ENCODE measurements at regions not wholly inside any gene's neighbourhood (a gene's known extent, or its start where the extent isn't known, plus 50 kb on each side); places are given as distances from the start of the nearest gene placed in this dataset.

DNA sequence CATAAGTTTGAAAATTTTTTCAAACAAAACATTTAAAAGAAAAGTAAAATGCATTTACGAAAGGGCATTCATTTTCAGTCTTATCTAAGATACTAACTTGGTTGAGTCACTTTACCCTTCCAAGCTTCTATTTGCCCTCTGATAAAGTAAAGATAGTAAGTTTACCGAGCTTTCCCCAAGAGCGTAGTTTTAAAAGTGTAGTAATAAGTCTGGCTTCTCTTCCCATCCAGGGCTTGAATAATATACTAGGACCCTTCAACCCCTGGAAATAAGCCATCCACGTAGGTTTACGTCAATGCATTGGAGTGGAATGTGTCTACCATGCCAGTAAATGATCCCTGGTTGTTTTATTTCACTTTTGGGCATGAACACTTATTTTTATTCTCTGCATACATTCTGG, 608.3 kb downstream of the NTRK3 start (continued):
- TF ChIP-seq, protein P1, sequence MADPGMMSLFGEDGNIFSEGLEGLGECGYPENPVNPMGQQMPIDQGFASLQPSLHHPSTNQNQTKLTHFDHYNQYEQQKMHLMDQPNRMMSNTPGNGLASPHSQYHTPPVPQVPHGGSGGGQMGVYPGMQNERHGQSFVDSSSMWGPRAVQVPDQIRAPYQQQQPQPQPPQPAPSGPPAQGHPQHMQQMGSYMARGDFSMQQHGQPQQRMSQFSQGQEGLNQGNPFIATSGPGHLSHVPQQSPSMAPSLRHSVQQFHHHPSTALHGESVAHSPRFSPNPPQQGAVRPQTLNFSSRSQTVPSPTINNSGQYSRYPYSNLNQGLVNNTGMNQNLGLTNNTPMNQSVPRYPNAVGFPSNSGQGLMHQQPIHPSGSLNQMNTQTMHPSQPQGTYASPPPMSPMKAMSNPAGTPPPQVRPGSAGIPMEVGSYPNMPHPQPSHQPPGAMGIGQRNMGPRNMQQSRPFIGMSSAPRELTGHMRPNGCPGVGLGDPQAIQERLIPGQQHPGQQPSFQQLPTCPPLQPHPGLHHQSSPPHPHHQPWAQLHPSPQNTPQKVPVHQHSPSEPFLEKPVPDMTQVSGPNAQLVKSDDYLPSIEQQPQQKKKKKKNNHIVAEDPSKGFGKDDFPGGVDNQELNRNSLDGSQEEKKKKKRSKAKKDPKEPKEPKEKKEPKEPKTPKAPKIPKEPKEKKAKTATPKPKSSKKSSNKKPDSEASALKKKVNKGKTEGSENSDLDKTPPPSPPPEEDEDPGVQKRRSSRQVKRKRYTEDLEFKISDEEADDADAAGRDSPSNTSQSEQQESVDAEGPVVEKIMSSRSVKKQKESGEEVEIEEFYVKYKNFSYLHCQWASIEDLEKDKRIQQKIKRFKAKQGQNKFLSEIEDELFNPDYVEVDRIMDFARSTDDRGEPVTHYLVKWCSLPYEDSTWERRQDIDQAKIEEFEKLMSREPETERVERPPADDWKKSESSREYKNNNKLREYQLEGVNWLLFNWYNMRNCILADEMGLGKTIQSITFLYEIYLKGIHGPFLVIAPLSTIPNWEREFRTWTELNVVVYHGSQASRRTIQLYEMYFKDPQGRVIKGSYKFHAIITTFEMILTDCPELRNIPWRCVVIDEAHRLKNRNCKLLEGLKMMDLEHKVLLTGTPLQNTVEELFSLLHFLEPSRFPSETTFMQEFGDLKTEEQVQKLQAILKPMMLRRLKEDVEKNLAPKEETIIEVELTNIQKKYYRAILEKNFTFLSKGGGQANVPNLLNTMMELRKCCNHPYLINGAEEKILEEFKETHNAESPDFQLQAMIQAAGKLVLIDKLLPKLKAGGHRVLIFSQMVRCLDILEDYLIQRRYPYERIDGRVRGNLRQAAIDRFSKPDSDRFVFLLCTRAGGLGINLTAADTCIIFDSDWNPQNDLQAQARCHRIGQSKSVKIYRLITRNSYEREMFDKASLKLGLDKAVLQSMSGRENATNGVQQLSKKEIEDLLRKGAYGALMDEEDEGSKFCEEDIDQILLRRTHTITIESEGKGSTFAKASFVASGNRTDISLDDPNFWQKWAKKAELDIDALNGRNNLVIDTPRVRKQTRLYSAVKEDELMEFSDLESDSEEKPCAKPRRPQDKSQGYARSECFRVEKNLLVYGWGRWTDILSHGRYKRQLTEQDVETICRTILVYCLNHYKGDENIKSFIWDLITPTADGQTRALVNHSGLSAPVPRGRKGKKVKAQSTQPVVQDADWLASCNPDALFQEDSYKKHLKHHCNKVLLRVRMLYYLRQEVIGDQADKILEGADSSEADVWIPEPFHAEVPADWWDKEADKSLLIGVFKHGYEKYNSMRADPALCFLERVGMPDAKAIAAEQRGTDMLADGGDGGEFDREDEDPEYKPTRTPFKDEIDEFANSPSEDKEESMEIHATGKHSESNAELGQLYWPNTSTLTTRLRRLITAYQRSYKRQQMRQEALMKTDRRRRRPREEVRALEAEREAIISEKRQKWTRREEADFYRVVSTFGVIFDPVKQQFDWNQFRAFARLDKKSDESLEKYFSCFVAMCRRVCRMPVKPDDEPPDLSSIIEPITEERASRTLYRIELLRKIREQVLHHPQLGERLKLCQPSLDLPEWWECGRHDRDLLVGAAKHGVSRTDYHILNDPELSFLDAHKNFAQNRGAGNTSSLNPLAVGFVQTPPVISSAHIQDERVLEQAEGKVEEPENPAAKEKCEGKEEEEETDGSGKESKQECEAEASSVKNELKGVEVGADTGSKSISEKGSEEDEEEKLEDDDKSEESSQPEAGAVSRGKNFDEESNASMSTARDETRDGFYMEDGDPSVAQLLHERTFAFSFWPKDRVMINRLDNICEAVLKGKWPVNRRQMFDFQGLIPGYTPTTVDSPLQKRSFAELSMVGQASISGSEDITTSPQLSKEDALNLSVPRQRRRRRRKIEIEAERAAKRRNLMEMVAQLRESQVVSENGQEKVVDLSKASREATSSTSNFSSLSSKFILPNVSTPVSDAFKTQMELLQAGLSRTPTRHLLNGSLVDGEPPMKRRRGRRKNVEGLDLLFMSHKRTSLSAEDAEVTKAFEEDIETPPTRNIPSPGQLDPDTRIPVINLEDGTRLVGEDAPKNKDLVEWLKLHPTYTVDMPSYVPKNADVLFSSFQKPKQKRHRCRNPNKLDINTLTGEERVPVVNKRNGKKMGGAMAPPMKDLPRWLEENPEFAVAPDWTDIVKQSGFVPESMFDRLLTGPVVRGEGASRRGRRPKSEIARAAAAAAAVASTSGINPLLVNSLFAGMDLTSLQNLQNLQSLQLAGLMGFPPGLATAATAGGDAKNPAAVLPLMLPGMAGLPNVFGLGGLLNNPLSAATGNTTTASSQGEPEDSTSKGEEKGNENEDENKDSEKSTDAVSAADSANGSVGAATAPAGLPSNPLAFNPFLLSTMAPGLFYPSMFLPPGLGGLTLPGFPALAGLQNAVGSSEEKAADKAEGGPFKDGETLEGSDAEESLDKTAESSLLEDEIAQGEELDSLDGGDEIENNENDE (IDR thresholded peaks at IDR 0.05; ENCODE audit: insufficient replicate concordance, low read length) = no peak
- TF ChIP-seq NRF1 (IDR thresholded peaks at IDR 0.05; ENCODE audit: low read depth, low read length) (no peak), HDAC2 (IDR thresholded peaks at IDR 0.05; ENCODE audit: borderline replicate concordance in 1 of 2, low read depth in 2 of 2, low read length in 2 of 2) (no peak), TAF1 (IDR thresholded peaks at IDR 0.05; ENCODE audit: low read depth, low read length) (no peak), HDAC6 (IDR thresholded peaks at IDR 0.05; ENCODE audit: low read depth, low read length) (no peak), SIRT6 (IDR thresholded peaks at IDR 0.05; ENCODE audit: low read length) (no peak), CBX5 (IDR thresholded peaks at IDR 0.05; ENCODE audit: low read depth, low read length) (no peak), SIX5 (IDR thresholded peaks at IDR 0.05; ENCODE audit: low read depth, low read length) (no peak), SAP30 (IDR thresholded peaks at IDR 0.05; ENCODE audit: insufficient read depth, insufficient replicate concordance, low read length) (no peak), CTBP2 (IDR thresholded peaks at IDR 0.05; ENCODE audit: borderline replicate concordance, insufficient read depth, insufficient read length, low read length) (no peak)
- TF ChIP-seq, protein P2, sequence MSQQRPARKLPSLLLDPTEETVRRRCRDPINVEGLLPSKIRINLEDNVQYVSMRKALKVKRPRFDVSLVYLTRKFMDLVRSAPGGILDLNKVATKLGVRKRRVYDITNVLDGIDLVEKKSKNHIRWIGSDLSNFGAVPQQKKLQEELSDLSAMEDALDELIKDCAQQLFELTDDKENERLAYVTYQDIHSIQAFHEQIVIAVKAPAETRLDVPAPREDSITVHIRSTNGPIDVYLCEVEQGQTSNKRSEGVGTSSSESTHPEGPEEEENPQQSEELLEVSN (IDR thresholded peaks at IDR 0.05) = no peak
